Astrocyte (in vitro differentiated cells and primary cell): ENCODE measurements at regions not wholly inside any gene's neighbourhood (a gene's known extent, or its start where the extent isn't known, plus 50 kb on each side); places are given as distances from the start of the nearest gene placed in this dataset.
"Not testable (repeated sequence)": the region's sequence is repeated elsewhere in the genome, so short reads cannot be mapped to it uniquely, and the experiment has no call there.

Experiments
- CTCF ChIP-seq: IDR thresholded peaks from 2 replicates; pipeline ENCODE4 v1.5.1; 2011; ENCODE audit warnings: low read depth, mild to moderate bottlenecking, inconsistent platforms, low read length, moderate library complexity; ENCODE audit not compliant: insufficient read depth
- EZH2 ChIP-seq: IDR thresholded peaks from 2 replicates; pipeline ENCODE4 v1.6.1; 2012; ENCODE audit warnings: mild to moderate bottlenecking, low read length, inconsistent platforms; ENCODE audit not compliant: insufficient read depth

DNA sequence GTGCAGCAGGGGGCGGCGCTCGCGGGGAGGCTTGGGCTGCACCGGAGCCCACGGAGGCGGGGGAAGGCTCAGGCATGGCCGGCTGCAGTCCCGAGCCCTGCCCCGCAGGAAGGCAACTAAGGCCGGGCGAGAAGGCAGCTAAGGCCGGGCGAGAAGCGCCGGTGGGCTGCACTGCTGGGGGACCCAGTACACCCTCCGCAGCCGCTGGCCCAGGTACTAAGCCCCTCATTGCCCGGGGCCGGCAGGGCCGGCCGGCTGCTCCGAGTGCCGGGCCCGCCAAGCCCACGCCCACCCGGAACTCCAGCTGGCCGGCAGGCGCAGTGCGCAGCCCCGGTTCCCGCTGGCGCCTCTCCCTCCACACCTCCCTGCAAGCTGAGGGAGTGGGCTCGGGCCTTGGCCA is 150.0 kb downstream of the SMIM20 start:
- not testable (repeated sequence) for TF ChIP-seq CTCF, EZH2
